A673 (cell line): ENCODE measurements at regions not wholly inside any gene's neighbourhood (a gene's known extent, or its start where the extent isn't known, plus 50 kb on each side); places are given as distances from the start of the nearest gene placed in this dataset.

ENCODE experiments used
- CTCF ChIP-seq: fragments of 300-800, 200-600 bp; sonication (generic); conservative IDR thresholded peaks from 2 replicates; pipeline ENCODE4 v1.5.1; 2017; ENCODE audit warnings: low read depth, mild to moderate bottlenecking, antibody characterized with exemption, low read length, moderate library complexity, mixed read lengths
- EZH2 ChIP-seq: fragments of 200-600 bp; sonication (generic); IDR thresholded peaks from 2 replicates; pipeline ENCODE4 v1.6.1; 2017; ENCODE audit warnings: borderline replicate concordance, low read depth, mild to moderate bottlenecking, mixed read lengths, antibody characterized with exemption, low read length; ENCODE audit not compliant: poor library complexity, severe bottlenecking

GRCh38 chr2:49715597-49715996, 561.3 kb upstream of the FSHR start:
- no peak for TF ChIP-seq CTCF
- TF ChIP-seq EZH2: no peak
